ENCODE measurements at regions not wholly inside any gene's neighbourhood (a gene's known extent, or its start where the extent isn't known, plus 50 kb on each side); places are given as distances from the start of the nearest gene placed in this dataset.
A peak's percentile ranks its signal among the peaks of the same experiment; 100 is the strongest.

DNA sequence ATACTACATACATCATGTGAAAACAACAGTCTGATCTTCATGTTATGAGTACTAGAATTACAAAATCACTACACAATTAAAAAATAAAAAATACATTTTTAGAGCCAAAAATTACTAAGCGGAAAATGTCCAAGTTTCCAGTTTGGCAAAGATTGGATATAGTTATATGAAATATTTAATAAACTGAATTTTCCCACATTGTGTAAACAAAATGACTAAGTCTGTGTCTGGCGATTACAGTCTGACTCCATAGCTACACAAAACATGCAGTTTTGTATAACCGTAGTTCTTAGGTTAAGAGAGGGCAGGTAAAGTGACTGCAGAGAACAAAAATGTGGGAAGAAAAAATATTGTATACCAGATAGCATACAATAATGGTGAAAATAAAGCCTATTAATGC, 59.2 kb upstream of the TMEM47 start:
- no peak overlapping the region for H3K4me3 ChIP-seq (ENCODE audit: control insufficient read depth, low read depth, low read length)
- TF ChIP-seq CTCF (conservative IDR thresholded peaks at IDR 0.05; ENCODE audit: control insufficient read depth, insufficient read depth, low read depth, low read length): no peak
- peak; percentile 2 for DNase-seq (ENCODE audit: low read depth)

GRCh38 chrX:34734383-34734782, 77.3 kb upstream of the TMEM47 start:
- no peak overlapping the region for H3K4me3 ChIP-seq (ENCODE audit: control insufficient read depth, low read depth, low read length)
- DNase-seq (ENCODE audit: low read depth): peak; percentile 38
- TF ChIP-seq CTCF (conservative IDR thresholded peaks at IDR 0.05; ENCODE audit: control insufficient read depth, insufficient read depth, low read depth, low read length): no peak

DNA sequence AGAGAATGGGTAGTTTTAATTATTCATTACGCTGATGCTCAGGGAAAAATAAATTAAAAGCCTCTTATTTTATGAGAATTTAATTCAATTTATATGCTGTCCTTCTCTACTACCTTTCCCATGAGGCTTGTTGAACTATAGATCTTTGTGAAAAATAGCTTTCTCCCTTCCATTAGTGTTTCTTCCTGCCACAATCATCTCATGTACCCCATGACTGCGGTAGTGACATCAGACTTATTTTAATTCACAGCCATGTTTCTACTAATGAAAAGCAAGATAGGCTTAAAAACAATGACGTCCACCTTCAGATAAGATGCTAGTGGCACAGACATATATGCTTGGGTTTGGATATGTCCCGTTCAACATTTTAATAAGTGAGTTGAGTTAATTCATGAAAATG, 87.4 kb upstream of the TMEM47 start:
- H3K4me3 ChIP-seq (ENCODE audit: control insufficient read depth, low read depth, low read length): no peak overlapping the region
- DNase-seq (ENCODE audit: low read depth): no peak
- TF ChIP-seq CTCF (conservative IDR thresholded peaks at IDR 0.05; ENCODE audit: control insufficient read depth, insufficient read depth, low read depth, low read length): no peak

DNA sequence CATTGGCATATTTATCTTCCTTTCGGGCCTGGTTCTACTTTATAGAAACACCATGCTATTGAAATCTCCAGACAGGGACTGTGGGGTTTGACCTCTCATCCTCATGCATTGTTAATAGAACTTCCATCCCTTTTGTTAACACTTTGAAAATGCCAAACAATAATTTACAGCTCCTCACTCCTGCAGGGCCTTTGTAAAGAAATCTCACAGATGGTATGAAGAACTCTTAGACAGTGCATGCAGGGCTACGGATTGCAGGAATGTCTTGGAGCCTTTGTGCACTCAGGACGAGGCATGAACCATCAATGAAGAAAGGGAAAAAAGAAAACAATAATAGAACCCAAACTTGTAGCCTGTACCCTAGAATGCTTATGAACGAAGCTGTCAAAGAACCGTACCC, 92.8 kb upstream of the TMEM47 start:
- no peak for TF ChIP-seq CTCF (conservative IDR thresholded peaks at IDR 0.05; ENCODE audit: control insufficient read depth, insufficient read depth, low read depth, low read length)
- DNase-seq (ENCODE audit: low read depth): no peak
- H3K4me3 ChIP-seq (ENCODE audit: control insufficient read depth, low read depth, low read length): no peak overlapping the region

- no peak overlapping the region for H3K4me3 ChIP-seq (ENCODE audit: control insufficient read depth, low read depth, low read length)
- TF ChIP-seq CTCF (conservative IDR thresholded peaks at IDR 0.05; ENCODE audit: control insufficient read depth, insufficient read depth, low read depth, low read length): no peak
- DNase-seq (ENCODE audit: low read depth): no peak
Measured at GRCh38 chrX:34764852-34765361, 107.8 kb upstream of the TMEM47 start.

DNA sequence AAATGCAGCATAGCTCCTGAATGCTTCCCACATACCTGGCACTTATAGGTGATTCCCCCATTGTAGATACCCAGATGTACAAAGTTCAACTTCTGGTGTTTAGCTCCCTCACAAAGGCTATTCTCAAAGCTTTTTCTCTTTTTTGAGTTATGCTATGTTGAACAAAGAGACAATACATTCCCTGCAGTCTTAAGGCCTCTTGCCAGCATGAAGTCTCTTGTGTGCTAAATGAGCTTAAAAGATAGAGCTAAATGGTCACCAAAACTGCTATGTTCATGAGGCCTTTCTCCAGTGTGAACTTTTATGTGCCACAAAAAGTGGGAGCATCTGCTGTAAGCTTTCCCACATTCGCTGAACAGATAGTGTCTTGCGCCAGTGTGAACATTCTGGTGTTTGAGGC, 111.2 kb upstream of the TMEM47 start:
- no peak for DNase-seq (ENCODE audit: low read depth)
- no peak for TF ChIP-seq CTCF (conservative IDR thresholded peaks at IDR 0.05; ENCODE audit: control insufficient read depth, insufficient read depth, low read depth, low read length)
- H3K4me3 ChIP-seq (ENCODE audit: control insufficient read depth, low read depth, low read length): no peak overlapping the region

- TF ChIP-seq CTCF (conservative IDR thresholded peaks at IDR 0.05; ENCODE audit: control insufficient read depth, insufficient read depth, low read depth, low read length): no peak
- no peak overlapping the region for H3K4me3 ChIP-seq (ENCODE audit: control insufficient read depth, low read depth, low read length)
- DNase-seq (ENCODE audit: low read depth): peak; percentile 33
Measured at GRCh38 chrX:34770511-34770910, 113.4 kb upstream of the TMEM47 start.
